Ishikawa (cell line): ENCODE measurements at regions not wholly inside any gene's neighbourhood (a gene's known extent, or its start where the extent isn't known, plus 50 kb on each side); places are given as distances from the start of the nearest gene placed in this dataset.
A peak's percentile ranks its signal among the peaks of the same experiment; 100 is the strongest.

Source experiments
- CEBPB ChIP-seq: IDR thresholded peaks from 2 replicates; pipeline ENCODE4 v1.6.1; 2012
- CREB1 ChIP-seq: IDR thresholded peaks from 2 replicates; pipeline ENCODE4 v1.6.1; 2012; ENCODE audit warnings: low read depth
- EGR1 ChIP-seq: IDR thresholded peaks from 2 replicates; pipeline ENCODE4 v1.6.1; 2012
- EP300 ChIP-seq: IDR thresholded peaks from 2 replicates; pipeline ENCODE4 v1.6.1; 2012; ENCODE audit warnings: borderline replicate concordance
- FOXM1 ChIP-seq: IDR thresholded peaks from 2 replicates; pipeline ENCODE4 v1.6.1; 2012; ENCODE audit warnings: low read depth, borderline replicate concordance
- MAX ChIP-seq: IDR thresholded peaks from 2 replicates; pipeline ENCODE4 v1.6.1; 2012
- NFIC ChIP-seq: IDR thresholded peaks from 2 replicates; pipeline ENCODE4 v1.6.1; 2012
- RAD21 ChIP-seq: IDR thresholded peaks from 2 replicates; pipeline ENCODE4 v1.6.1; 2012; ENCODE audit warnings: low read depth
- TAF1 ChIP-seq: IDR thresholded peaks from 2 replicates; pipeline ENCODE4 v1.6.1; 2012; ENCODE audit warnings: low read depth, mild to moderate bottlenecking
- TCF12 ChIP-seq: IDR thresholded peaks from 2 replicates; pipeline ENCODE4 v1.6.1; 2012; ENCODE audit warnings: low read depth
- TEAD4 ChIP-seq: IDR thresholded peaks from 2 replicates; pipeline ENCODE4 v1.6.1; 2012
- YY1 ChIP-seq: IDR thresholded peaks from 2 replicates; pipeline ENCODE4 v1.6.1; 2012; ENCODE audit warnings: low read depth
- ZBTB7A ChIP-seq: IDR thresholded peaks from 2 replicates; pipeline ENCODE4 v1.6.1; 2012; ENCODE audit warnings: low read depth
- TF ChIP-seq, protein P1 (sequence below): IDR thresholded peaks from 2 replicates; pipeline ENCODE4 v1.6.1; 2012; ENCODE audit warnings: low read depth, mild to moderate bottlenecking
- TF ChIP-seq, protein P2 (sequence below): IDR thresholded peaks from 2 replicates; pipeline ENCODE4 v1.6.1; 2012

- TF ChIP-seq CEBPB = no peak
- TF ChIP-seq MAX = no peak
- no peak for TF ChIP-seq RAD21
- no peak for TF ChIP-seq NFIC
- TF ChIP-seq, protein P1, sequence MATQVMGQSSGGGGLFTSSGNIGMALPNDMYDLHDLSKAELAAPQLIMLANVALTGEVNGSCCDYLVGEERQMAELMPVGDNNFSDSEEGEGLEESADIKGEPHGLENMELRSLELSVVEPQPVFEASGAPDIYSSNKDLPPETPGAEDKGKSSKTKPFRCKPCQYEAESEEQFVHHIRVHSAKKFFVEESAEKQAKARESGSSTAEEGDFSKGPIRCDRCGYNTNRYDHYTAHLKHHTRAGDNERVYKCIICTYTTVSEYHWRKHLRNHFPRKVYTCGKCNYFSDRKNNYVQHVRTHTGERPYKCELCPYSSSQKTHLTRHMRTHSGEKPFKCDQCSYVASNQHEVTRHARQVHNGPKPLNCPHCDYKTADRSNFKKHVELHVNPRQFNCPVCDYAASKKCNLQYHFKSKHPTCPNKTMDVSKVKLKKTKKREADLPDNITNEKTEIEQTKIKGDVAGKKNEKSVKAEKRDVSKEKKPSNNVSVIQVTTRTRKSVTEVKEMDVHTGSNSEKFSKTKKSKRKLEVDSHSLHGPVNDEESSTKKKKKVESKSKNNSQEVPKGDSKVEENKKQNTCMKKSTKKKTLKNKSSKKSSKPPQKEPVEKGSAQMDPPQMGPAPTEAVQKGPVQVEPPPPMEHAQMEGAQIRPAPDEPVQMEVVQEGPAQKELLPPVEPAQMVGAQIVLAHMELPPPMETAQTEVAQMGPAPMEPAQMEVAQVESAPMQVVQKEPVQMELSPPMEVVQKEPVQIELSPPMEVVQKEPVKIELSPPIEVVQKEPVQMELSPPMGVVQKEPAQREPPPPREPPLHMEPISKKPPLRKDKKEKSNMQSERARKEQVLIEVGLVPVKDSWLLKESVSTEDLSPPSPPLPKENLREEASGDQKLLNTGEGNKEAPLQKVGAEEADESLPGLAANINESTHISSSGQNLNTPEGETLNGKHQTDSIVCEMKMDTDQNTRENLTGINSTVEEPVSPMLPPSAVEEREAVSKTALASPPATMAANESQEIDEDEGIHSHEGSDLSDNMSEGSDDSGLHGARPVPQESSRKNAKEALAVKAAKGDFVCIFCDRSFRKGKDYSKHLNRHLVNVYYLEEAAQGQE = no peak
- TF ChIP-seq TAF1 = no peak
- TF ChIP-seq, protein P2, sequence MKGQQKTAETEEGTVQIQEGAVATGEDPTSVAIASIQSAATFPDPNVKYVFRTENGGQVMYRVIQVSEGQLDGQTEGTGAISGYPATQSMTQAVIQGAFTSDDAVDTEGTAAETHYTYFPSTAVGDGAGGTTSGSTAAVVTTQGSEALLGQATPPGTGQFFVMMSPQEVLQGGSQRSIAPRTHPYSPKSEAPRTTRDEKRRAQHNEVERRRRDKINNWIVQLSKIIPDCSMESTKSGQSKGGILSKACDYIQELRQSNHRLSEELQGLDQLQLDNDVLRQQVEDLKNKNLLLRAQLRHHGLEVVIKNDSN = no peak
- TF ChIP-seq EGR1 = no peak
- TF ChIP-seq ZBTB7A = no peak
- TF ChIP-seq TCF12 = no peak
- TF ChIP-seq YY1 = no peak
- no peak for TF ChIP-seq FOXM1
- TF ChIP-seq EP300 = no peak
- no peak for TF ChIP-seq TEAD4
- no peak for TF ChIP-seq CREB1
These were observed 59.6 kb downstream of the ARHGAP35 start for GRCh38 chr19:46920362-46920761.

GRCh38 chr19:46921071-46921470 is 60.3 kb downstream of the ARHGAP35 start:
- TF ChIP-seq RAD21 = no peak

GRCh38 chr19:46922465-46922864 is 61.7 kb downstream of the ARHGAP35 start:
- TF ChIP-seq CEBPB (no peak), RAD21 (no peak), MAX (no peak), YY1 (no peak), TCF12 (no peak), TEAD4 (no peak), FOXM1 (no peak), CREB1 (no peak), ZBTB7A (no peak), EP300 (no peak)
- TF ChIP-seq, protein P2 = no peak
- TF ChIP-seq, protein P1 = no peak

GRCh38 chr19:46924874-46925547 is 64.2 kb downstream of the ARHGAP35 start:
- no peak for TF ChIP-seq CREB1
- TF ChIP-seq RAD21 = no peak
- TF ChIP-seq TCF12 = peak; percentile 39; the same call in 1 of the 2 replicates
- no peak for TF ChIP-seq EGR1
- TF ChIP-seq, protein P2 = no peak
- TF ChIP-seq EP300 = peak; percentile 51; the same call in 1 of the 2 replicates
- peak; percentile 10; the same call in 1 of the 2 replicates for TF ChIP-seq MAX
- no peak for TF ChIP-seq ZBTB7A
- TF ChIP-seq, protein P1 = no peak
- TF ChIP-seq NFIC = peak; percentile 45
- TF ChIP-seq FOXM1 = no peak; the same call in 1 of the 2 replicates
- peak; percentile 44 for TF ChIP-seq TEAD4
- no peak for TF ChIP-seq YY1
- TF ChIP-seq CEBPB = no peak
- no peak for TF ChIP-seq TAF1
